Stomach (tissue), 8 donors: ENCODE measurements at regions not wholly inside any gene's neighbourhood (a gene's known extent, or its start where the extent isn't known, plus 50 kb on each side); places are given as distances from the start of the nearest gene placed in this dataset.

Experiments
- DNase-seq, 2 donors: peaks; one replicate each; pipeline versions ENCODE4 v3.0.0 to v3.0.0-alpha.2; 2013 to 2019
- H3K27ac ChIP-seq, 5 donors: fragments of 200-600 bp in 4 of 5; sonication (generic) in 4 of 5; one replicate each; pipeline ENCODE4 v1.5.1; 2013 to 2019; ENCODE audit warnings: mild to moderate bottlenecking in 1 of 5, moderate library complexity in 1 of 5
- H3K27me3 ChIP-seq, 3 donors: fragments of 200-600 bp; sonication (generic); one replicate each; pipeline ENCODE4 v1.5.1; 2017 to 2019; ENCODE audit warnings: mixed run types in 1 of 3
- H3K36me3 ChIP-seq, 4 donors: fragments of 200-600 bp; sonication (generic); 1 replicate in 3 of 4; 2 replicates in 1 of 4; pipeline ENCODE4 v1.5.1; 2016 to 2019
- H3K4me1 ChIP-seq, 4 donors: fragments of 200-600 bp; sonication (generic); one replicate each; pipeline ENCODE4 v1.5.1; 2016 to 2019
- H3K4me3 ChIP-seq, 4 donors: fragments of 200-600 bp; sonication (generic) in 3 of 4; one replicate each; pipeline ENCODE4 v1.5.1; 2016 to 2019; ENCODE audit warnings: mild to moderate bottlenecking in 1 of 4
- H3K9me3 ChIP-seq, 4 donors: fragments of 200-600 bp; sonication (generic); one replicate each; pipeline ENCODE4 v1.5.1; 2016 to 2019
- EP300 ChIP-seq: sonication (generic); formaldehyde crosslinking; IDR thresholded peaks from one replicate; pipeline ENCODE4 v1.6.1; 2017; ENCODE audit warnings: antibody characterized with exemption
- POLR2A ChIP-seq, 4 donors: fragments of 450-650 bp; IDR thresholded peaks; one replicate each; pipeline ENCODE4 v1.6.1; 2016; ENCODE audit warnings: antibody characterized with exemption in 4 of 4, control low read depth in 2 of 4, mild to moderate bottlenecking in 1 of 4, moderate library complexity in 1 of 4
- POLR2AphosphoS5 ChIP-seq, 3 donors: sonication (generic); formaldehyde crosslinking; IDR thresholded peaks; one replicate each; pipeline ENCODE4 v1.6.1; 2016; ENCODE audit warnings: antibody characterized with exemption in 3 of 3
- WGBS, 5 donors: extraction: QIAGEN DNeasy Blood & Tissue Kit in 3 of 5; methylation state at CpG; one replicate each; pipeline versions ENCODE4 v1.1.5 to v1.1.7; 2013 to 2018; 5-methylcytosine and 5-hydroxymethylcytosine counted together
- intact Hi-C: fragments of 100-400 bp; cut with DNase I; formaldehyde crosslinking; loops from one replicate; pipeline ENCODE4 v1.15.1; 2023; ENCODE audit warnings: low total_unique reads
- small RNA-seq, 4 donors: library from RNA; depleted of rRNA; stranded (forward); fragments of <200 nt; gene quantifications; one replicate each; pipeline ENCODE3, GENCODE V24; 2016
- TF ChIP-seq, protein P1 (sequence below), 7 experiments: fragments of 450-650 bp in 4 of 7; fragments of 200-600 bp in 3 of 7; sonication (generic) in 3 of 7; IDR thresholded peaks; one replicate each; pipeline ENCODE4 v1.5.1; 2016 to 2019; ENCODE audit warnings: antibody characterized with exemption in 7 of 7, control low read depth in 2 of 7, mild to moderate bottlenecking in 1 of 7
- donor health status: healthy with polysubstance abuse.
- donor health status: Bipolar disorder and iron deficiency.
- donor health status: healthy.

DNA sequence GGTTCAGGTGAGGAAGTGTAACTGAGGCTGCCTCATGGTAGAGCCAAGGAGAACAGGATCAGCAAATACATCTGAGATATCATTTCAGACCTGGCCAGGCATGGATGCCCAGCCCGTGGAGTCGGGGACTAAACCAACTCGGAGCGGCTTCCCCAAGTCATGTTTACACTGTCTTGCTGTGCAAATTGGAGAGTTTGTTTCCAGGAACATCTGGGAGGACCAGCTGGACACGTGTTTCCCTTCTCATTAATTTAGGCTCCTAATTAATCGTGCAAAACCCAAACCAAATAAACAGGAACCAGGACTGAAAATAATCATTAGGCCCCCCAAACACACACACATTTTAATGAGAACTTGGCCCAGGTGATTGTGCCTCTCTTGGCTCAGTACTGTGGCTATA lies 70.9 kb upstream of the SALL1 start:
- no peak for DNase-seq
- WGBS, 5 donors = 22 to 46% (median 30%) methylated on average over 6 of the region's 6 CpGs
- H3K27me3 ChIP-seq = no peaks in the 10 kb centered on the region
- H3K4me1 ChIP-seq = no peaks in the 10 kb centered on the region
- no peak overlapping the region for H3K27ac ChIP-seq
- H3K4me3 ChIP-seq = no peak overlapping the region
- H3K36me3 ChIP-seq = no peaks in the 10 kb centered on the region
- peaks cover 0 to 14% (median 12%) of the 10 kb centered on the region in 4 donors for H3K9me3 ChIP-seq
- intact Hi-C loops = no loop called here
- TF ChIP-seq, protein P1, sequence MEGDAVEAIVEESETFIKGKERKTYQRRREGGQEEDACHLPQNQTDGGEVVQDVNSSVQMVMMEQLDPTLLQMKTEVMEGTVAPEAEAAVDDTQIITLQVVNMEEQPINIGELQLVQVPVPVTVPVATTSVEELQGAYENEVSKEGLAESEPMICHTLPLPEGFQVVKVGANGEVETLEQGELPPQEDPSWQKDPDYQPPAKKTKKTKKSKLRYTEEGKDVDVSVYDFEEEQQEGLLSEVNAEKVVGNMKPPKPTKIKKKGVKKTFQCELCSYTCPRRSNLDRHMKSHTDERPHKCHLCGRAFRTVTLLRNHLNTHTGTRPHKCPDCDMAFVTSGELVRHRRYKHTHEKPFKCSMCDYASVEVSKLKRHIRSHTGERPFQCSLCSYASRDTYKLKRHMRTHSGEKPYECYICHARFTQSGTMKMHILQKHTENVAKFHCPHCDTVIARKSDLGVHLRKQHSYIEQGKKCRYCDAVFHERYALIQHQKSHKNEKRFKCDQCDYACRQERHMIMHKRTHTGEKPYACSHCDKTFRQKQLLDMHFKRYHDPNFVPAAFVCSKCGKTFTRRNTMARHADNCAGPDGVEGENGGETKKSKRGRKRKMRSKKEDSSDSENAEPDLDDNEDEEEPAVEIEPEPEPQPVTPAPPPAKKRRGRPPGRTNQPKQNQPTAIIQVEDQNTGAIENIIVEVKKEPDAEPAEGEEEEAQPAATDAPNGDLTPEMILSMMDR (IDR thresholded peaks at IDR 0.05) = no peak
- TF ChIP-seq POLR2A (IDR thresholded peaks at IDR 0.05) (no peak), EP300 (no peak), POLR2AphosphoS5 (IDR thresholded peaks at IDR 0.05) (no peak)

GRCh38 chr16:51211148-51211547 lies 60.1 kb upstream of the SALL1 start:
- intact Hi-C loops = no loop called here
- Histone ChIP-seq H3K4me1 (no peaks in the 10 kb centered on the region), H3K36me3 (no peaks in the 10 kb centered on the region), H3K27me3 (no peaks in the 10 kb centered on the region), H3K4me3 (no peak overlapping the region), H3K27ac (no peak overlapping the region), H3K9me3 (peaks cover 0 to 3% (median 0%) of the 10 kb centered on the region in 4 donors)
- TF ChIP-seq EP300 = no peak
- no peak for TF ChIP-seq POLR2AphosphoS5 (IDR thresholded peaks at IDR 0.05)
- no peak for TF ChIP-seq POLR2A (IDR thresholded peaks at IDR 0.05)
- TF ChIP-seq, protein P1 (IDR thresholded peaks at IDR 0.05) = no peak
- no peak for DNase-seq
- 71 to 86% (median 80%) methylated on average over 2 of the region's 2 CpGs for WGBS, 5 donors

DNA sequence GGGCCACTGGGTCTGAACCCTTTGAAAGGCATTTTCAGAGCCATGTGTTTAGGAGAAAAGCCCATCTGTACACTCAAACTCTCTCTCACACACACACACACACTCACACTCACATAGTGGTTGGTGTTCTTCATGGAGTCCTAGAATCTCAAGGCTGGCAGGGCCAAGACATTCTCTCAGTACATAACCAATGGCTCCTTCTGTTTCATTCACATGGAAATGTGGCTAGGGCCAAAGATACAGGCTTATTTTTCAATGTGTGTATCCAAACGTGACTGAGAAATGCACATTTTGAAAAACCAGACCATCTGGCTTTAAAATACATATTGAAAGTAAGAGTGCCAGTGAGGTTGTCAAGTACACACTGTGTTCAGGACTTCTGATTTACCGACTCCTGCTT lies 59.0 kb upstream of the SALL1 start:
- TF ChIP-seq POLR2AphosphoS5 (IDR thresholded peaks at IDR 0.05) (no peak), EP300 (no peak), POLR2A (IDR thresholded peaks at IDR 0.05) (no peak)
- TF ChIP-seq, protein P1 (IDR thresholded peaks at IDR 0.05) = no peak
- no peaks in the 10 kb centered on the region for H3K4me1 ChIP-seq
- H3K27ac ChIP-seq = no peak overlapping the region
- DNase-seq = no peak
- H3K4me3 ChIP-seq = no peak overlapping the region
- no peaks in the 10 kb centered on the region for H3K36me3 ChIP-seq
- H3K9me3 ChIP-seq = no peaks in the 10 kb centered on the region
- H3K27me3 ChIP-seq = no peaks in the 10 kb centered on the region
- intact Hi-C loops = no loop called here
- 50 to 64% (median 59%) methylated on average over 2 of the region's 2 CpGs for WGBS, 5 donors

DNA sequence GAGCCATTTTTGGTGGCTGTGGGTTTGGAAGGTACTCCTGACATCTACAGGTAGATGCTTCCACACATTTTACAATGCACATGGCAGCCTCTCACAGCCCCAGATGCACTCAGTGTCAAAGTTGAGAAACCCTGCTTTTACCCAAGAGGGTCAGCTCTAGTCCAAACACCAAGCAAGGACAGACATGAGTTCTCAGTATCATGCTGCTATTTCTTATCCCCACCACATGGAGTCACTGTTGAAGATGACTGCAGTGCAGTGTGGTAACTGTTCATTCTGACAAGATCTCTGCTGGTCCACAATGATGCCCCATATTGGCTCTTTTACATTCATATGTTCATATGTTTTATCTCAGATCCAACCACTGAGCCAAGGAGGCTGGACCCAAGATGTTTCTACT lies 50.5 kb upstream of the SALL1 start:
- TF ChIP-seq EP300 = no peak
- no peak for TF ChIP-seq POLR2A (IDR thresholded peaks at IDR 0.05)
- TF ChIP-seq POLR2AphosphoS5 (IDR thresholded peaks at IDR 0.05) = no peak
- TF ChIP-seq, protein P1 (IDR thresholded peaks at IDR 0.05) = no peak
- H3K36me3 ChIP-seq = no peaks in the 10 kb centered on the region
- H3K4me3 ChIP-seq = no peak overlapping the region
- H3K4me1 ChIP-seq = no peaks in the 10 kb centered on the region
- H3K27ac ChIP-seq = no peak overlapping the region
- H3K27me3 ChIP-seq = peaks cover 0 to 4% (median 0%) of the 10 kb centered on the region in 3 donors
- intact Hi-C loops = no loop called here
- peaks cover 0 to 22% (median 14%) of the 10 kb centered on the region in 4 donors for H3K9me3 ChIP-seq
- no peak for DNase-seq

Small RNA genes lying in the stretch of these regions (small RNA-seq; reads per million reads assigned to genes)
- gene AC137527.1 = 0 reads per million in 4 donors
